ENCODE measurements at regions not wholly inside any gene's neighbourhood (a gene's known extent, or its start where the extent isn't known, plus 50 kb on each side); places are given as distances from the start of the nearest gene placed in this dataset.

GRCh38 chr16:51538707-51539498 lies 387.8 kb upstream of the SALL1 start:
- TF ChIP-seq CTCF (IDR thresholded peaks at IDR 0.05; ENCODE audit: poor library complexity) (no peak), EZH2 (IDR thresholded peaks at IDR 0.05; ENCODE audit: borderline replicate concordance) (no peak)
